GM18861 (cell line): ENCODE measurements at regions not wholly inside any gene's neighbourhood (a gene's known extent, or its start where the extent isn't known, plus 50 kb on each side); places are given as distances from the start of the nearest gene placed in this dataset.

Source experiments
- ATAC-seq: cut with Tn5 transposase; IDR thresholded peaks from one replicate; pipeline ENCODE4 v1.9.1; 2021; ENCODE audit not compliant: unreplicated experiment

DNA sequence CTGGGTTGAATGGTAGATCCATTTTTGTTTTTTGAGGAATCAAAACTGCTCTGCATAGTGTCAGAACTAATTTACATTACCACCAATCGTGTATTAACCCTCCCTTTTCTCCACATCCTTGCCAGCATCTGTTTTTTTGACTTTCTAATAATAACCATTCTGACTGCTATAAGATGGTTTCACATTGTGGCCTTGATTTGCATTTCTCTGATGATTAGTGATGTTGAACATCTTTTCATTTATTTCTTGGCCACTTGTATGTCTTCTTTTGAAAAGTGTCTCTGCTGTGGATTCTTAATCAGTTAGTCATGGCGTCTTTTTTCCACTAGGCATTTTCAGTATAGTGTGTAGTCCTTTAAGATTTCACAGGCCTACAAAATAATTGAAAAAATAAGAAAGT lies 2144.3 kb upstream of the C9orf72 start:
- ATAC-seq: no peak

DNA sequence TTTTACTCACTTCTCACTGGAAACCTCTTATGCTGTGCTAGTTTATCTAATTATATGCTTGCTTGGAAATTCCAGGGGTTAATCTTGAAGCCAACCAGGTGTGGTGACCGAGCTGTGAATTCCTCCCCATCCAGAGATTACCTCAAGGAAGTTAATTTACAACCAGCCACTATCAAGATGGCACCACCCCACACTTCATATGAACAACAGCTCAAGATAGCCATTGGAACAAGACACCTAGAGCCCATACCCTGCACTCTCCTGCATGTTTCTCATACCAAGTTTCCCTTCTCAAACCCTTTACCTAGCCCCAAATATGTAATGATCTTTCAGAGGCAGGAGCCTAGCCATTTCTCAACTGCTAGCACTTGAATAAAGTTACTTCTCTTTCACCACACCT lies 2156.9 kb upstream of the C9orf72 start:
- no peak for ATAC-seq

DNA sequence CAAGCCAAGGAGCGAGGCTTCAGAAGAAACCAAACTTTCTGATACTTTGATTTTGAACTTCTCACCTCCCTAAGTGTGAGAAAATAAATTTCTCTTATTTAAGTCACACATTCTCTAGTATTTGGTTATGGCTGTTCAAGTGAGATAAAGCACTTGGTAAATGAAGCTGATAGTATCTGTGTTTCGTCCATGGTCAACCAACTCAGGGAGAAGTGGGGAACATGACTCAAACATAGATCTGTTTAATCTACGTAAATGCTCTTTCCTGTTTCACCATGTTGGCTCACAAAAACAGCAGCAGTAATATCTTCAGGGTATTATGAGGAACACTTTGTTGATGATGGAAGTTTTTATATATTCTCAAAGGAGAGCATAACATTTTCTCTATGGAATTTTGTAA lies 2167.2 kb upstream of the C9orf72 start:
- no peak for ATAC-seq

DNA sequence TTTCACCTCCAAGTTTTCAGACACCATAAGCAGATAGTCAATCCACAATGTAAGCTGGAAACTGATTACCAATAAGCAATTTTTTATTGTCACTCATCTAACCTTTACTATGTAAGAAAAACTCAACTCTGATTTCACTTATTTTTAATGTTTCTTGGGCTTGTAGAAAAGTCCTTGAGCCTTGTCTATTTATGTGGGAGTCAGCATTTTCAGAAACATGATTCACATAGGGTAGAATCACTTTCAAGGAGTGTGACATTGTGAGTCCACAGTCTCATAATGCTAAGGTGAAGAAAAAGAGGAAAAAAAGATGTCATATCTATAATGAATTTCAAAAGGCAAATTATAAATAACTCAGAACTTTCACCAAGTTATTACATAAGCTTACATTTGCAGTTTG lies 2167.9 kb upstream of the C9orf72 start:
- no peak for ATAC-seq

DNA sequence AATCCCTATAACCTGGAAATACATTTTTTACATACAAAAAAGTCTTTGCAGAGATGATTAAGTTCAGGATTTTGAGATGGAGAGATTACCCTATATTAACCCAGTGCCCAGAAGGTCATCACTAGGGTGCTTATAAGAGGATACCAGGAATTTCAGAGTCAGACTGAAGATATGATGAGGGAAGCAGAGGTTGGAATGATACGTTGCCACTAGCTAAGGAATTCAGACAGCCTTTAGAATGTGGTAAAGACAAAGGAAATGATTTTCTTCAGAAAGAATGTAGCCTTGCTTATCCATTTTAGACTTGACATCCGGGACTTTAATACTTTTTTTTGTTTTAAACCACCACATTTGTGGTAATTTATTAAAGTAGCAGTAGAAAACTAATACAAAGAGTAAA lies 2176.8 kb upstream of the C9orf72 start:
- ATAC-seq: no peak

DNA sequence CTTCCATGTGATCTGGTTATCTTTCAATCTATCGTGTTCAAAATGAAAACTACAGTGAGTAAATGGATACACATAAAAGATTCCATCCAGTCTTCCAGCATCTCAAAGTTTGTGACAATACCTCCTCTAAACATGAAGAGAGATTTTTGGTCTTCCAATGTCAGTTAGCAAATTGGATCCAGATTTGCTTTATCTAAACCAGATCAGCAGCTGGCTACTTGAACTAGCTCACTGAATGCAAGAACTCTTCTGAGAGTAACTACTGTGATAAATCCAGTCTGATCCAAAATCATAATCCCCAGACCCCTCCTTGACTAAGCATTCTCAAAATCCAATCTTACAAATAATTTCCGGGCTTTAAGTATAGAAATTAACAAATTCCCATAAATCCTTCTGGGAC lies 2177.9 kb upstream of the C9orf72 start:
- ATAC-seq: no peak

DNA sequence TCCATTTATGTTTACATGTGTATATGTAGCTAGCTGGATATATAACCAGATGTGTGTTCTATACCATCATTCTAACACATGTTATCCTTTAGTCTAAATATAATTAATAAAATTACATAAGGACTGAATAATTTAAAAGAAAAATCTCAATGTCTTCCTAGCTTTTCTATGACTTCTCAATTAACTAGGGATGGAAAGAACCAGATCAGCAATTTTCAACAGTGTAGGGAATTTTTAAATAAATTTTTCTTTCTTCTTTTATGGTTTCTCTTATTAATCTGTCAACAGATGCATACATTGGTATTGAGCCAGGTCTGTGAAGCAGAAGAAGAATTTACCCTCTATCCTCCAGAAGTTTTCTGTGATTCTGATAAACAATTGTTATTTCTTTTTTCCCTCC lies 2180.4 kb upstream of the C9orf72 start:
- ATAC-seq: no peak

DNA sequence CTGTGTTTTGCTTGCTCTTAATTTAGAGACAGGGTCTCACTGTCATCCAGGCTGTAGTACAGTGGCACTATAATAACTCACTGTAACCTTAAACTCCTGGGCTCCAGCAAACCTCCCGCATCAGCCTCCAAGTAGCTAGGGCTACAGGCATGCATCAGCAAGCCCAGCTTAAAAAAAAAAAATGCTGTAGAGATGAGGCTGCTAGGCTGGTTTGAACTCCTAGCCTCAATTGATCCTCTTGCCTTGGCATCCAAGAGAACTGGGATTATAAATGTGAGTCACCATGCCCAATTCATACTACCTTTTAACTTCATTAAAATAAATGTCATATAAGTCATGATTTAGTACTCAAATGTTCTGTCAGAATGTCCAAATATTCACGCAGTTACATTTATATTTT lies 2195.7 kb upstream of the C9orf72 start:
- ATAC-seq: no peak

DNA sequence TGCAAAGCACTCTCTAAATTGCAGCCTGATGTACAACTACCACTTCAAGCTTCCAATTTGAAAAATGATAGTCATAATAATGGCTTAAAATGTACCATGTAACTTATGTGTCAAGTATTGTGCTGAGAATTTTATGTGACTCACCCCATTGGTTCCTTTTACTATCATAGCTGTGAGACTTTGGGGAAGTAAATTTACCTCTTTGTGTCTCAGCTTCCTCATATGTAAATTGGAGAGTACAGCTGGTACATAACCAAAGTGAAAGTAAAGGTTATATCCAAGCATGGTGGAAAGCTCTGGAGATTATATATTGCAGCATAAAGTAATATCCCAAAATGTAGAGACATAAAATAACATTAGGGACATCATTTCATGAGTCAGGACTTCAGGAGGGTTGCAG lies 2200.4 kb upstream of the C9orf72 start:
- no peak for ATAC-seq

DNA sequence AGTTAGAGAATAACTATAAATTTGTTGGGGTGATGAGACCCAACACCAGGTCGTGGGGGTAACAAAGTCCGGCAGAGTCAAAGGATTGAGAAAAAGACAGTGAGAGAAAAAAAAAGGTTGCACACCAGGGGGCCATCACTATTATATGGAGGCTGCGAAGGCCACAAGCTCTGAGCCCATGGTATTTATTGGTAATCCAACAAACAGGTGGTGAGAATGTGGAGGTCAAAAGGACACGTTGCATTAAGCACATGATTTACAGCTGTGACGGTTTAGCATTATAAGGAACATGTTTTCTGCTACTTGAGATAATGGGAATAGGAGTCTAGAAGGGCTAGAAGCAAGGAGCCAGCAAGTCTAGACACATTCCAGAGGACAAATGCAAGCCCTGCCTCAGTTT lies 2202.2 kb upstream of the C9orf72 start:
- no peak for ATAC-seq

DNA sequence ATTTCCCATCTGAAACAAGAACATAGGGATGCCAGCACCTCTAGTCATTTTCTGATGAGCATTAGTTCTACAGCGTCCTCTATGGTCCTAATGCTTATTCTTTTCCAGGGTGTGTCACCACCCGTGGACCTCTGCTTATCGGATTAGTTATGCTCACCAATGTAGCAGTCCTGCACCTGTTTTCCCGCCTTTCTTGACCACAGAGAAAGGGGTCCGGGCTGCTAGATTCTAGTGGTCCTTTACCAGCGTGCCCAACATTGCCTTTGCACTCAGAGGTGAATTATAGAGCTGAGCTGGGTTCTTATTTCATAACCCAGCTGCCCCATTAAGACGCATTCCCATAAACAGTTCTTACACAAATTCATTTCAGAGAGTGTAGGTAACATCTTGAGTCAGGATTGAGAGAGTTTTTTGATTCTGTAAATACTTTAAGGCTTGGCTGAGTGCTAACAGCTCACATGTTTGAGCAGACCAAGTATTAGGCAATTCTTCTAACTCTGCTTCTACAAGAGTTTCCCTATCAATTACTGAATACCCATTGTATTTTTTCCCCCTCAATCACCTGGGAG lies 2205.1 kb upstream of the C9orf72 start:
- no peak for ATAC-seq

DNA sequence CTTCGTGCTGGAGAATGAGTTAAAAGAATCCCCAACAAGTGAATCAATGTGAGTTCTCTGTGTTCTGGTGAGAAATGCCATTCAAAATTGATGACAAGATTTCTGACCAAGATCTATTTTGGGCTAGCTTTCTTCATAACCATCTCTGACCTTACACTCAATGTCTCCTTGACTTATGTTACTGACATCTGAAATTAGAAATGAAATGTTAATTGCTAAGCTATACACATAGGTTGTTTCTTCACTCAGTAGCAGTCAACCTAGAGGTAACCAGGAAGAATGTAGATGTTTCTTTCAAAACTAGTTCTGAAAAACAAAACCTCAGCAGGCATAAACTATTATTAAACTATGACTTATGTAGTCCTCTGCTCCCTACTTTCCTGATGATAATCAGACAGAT lies 2220.7 kb upstream of the C9orf72 start:
- no peak for ATAC-seq

DNA sequence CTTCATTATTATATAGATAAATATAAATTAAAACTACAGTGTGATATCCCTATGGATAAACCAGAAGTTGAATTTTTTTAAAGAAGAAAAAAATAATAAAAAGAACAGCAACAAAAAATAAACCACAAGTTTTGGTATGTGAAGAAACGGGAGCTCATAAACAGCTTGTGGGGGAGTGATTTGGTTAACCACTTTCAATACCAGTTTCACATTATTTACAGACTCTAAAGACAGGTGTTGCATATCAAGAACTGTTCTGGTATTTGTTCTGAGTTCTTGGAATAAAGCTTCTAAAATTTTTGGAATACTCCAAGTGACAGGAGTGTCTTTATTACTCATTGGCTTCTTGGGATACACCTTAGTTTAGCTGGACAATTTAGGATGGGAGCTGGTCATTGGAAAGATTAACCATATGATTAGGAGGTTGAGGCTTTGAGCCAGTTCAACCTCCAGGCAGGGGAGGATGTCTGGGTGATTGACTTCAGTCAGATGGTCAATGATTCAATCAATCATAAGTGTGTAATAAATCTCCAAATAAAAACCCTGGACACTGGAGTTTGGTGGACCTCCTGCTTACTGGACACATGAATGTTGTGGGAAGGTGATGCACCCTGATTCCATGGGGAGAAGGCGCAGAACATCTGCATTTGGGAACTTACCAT lies 2223.1 kb upstream of the C9orf72 start:
- ATAC-seq: peak; percentile 68

DNA sequence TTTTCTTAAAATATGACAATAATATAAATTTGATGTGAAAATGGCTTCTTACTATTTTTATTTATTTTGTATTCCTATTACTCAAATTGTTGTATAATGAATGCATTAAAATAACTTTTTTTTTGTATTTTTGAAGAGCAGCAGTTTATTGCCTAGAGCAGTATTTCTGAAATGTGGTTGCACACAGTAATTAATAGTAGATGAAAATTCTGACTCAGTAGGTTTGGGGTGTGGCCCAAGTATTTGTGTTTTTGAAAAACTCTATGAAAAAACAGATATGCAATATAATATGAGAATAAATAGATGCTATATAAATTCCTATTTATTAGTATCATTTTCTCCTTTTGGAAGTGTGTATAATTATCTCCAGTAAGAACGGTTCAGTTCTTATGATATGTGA lies 2225.3 kb upstream of the C9orf72 start:
- no peak for ATAC-seq

DNA sequence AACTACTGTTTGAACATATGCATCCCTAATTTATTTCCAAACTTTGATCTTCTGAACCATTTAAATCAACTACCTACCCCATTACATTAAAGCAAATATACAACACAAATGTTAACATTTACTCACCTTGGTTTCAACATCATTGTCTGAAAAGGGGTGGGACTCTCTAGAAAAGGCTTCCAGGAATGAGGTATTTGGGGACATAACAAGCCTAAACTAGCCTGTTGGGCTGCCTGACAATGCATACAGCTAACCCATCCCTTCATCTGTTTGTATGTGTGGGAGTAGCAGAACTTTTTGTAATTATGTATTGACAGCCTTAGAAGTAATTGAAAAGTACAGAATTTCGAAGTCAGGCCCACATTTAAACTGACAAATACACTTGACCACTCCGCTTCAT lies 2225.9 kb upstream of the C9orf72 start:
- no peak for ATAC-seq

DNA sequence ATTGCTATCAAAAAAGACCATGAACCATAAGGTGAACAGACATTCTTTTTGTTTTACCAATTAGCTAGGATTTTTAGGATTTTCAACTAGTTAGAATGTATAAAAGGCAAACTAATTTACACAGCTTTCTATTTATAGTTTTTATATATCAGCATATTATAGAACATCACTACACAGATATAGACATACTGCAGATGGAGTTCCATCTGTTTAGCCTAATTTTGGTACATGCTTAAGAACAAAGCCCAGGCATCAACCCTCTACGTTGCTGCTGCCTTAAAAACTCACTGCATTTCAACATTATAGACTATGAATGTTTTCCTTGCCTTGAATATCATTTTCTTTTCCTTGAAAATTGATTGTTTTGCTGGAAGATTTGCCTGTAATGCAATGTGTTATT lies 2227.5 kb upstream of the C9orf72 start:
- ATAC-seq: no peak

DNA sequence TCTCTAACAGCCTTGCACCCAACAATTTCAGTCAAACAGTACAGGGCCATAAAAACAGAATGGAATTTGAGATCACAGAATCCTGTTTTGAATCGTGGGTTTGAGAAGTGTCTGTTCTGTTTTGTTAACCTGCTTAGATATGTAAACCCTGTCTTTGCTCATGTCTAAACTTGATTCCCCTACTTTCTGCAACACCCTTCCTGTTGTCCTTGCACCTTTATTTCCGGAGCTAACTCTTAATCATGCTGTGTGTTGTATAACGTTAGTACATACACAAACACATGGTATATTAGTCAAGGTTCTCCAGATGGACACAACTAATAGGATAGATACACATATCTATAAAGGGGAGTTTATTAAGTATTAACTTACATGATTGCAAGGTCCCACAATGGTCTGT lies 2229.2 kb upstream of the C9orf72 start:
- ATAC-seq: no peak

DNA sequence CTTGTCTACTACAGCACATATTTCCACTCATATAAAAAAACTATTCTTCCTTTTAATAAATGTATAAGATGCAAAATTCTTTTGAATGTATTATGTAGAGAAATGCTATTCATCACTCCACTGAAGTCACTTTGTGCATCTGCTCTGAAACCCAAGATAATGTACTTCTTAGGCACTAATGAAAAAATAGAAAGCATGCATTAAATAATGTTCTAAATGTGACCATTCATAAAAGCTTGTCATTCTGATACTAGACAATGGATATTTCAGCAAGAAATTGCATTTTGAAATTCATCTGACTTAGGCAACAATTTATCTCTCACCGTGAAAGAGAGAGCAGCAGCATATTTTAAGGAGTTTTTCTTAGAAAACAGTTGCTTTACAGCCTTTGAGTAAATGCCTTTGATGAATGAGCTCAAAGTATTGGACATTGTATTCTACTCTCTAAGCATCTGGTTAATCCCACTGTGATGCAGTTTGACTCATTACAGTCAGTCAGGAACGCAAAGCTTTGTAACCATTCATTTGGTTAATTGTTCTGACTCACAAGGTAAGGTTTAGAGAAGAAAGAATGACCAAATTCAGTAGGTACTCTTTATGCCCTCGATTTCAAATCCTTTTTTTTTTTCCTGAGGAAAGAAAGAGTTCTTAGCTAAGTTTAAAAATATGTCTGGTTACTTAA lies 2233.8 kb upstream of the C9orf72 start:
- ATAC-seq: no peak

DNA sequence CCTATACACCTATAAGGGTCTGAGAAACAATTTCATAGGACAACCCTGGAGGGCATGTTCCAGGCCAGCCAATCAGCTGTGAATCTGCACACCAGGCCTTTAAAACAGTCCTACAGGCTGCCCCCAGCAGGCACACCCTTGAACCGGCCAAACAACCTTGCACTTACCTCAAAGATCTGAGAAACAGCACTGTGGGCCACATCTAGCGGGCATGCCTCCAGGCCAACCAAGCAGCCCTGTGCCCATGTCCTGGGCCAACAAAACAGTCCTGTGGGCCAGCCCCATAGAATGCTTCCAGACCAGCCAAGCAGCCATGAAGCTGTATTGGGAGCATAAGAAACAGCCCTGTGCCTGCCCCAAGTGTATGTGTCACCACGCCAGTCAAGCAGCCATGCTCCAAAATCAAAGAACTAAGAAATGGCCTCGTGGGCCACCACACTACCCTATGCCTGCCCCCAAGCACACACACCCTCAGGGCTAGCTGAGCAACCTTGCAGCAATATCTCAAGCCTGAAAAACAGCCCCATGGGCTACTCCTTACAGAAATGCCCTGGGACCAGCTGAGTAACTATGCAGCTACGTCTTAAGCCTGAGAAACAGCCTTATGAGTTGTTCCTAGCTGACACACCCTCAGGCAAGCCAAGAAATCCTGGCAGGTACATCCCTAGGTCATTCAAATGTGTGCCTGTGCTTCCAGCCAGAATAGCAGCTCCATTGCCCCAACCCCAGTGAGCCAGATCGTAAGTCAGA lies 2243.8 kb upstream of the C9orf72 start:
- no peak for ATAC-seq

DNA sequence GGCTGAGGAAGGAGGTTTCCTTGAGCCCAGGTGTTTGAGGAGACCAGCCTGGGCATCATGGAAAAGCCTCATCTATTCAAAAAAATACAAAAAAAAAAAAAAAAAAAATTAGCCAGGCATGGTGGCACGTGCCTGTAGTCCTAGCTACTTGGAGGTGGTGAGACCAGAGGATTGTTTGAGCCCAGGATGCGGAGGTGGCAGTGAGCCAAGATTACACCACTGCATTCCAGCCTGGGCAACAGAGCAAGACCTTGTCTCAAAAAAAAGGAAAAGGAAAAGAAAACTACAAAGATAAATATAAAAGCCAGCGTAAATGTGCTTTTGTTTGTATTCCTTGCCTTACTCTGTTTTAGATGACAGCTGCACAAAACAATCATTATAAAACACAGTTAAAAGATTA lies 2249.2 kb upstream of the C9orf72 start:
- no peak for ATAC-seq

DNA sequence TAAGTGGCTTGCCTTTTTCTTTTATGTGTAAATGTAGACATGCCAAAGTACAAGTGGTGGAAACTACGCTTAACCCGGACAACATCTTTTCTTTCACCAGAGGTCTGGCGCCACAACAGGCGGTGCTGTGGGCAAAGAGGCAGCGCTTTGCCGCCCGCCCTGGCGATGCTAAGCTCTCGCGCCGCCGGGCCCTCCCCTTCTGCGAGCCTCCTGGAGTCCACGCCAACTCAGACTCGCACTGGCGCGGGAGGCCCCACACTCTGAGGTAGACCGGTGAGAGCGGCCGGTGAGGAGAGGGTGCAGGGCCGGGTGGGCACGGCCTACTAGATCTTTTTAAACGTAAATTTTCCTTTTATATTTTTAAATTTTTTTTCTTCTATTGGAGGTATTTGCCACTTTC lies 2253.1 kb upstream of the C9orf72 start:
- no peak for ATAC-seq

DNA sequence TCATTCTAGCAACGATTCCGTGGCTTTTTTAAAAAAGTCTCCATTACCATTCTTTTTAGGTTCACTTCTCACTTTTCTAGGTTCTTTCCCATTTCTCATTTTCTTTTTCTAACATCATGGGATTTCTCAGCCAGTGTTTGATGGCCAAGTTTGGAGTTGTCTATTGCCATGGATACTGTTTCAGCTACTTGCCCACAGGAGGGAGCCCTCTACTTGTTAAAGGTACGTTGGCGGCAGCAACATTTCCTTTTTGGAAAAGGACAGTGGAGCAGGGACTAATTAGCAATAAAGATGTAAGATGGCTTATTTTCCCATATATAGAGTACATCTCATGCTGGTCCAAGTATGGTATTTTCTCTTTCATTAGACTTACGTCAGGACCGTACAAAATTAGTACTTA lies 2257.5 kb upstream of the C9orf72 start:
- no peak for ATAC-seq
